SU-DHL-6 (cell line): ENCODE measurements at regions not wholly inside any gene's neighbourhood (a gene's known extent, or its start where the extent isn't known, plus 50 kb on each side); places are given as distances from the start of the nearest gene placed in this dataset.

Experiments used
- H2AFZ ChIP-seq: fragments of 200-600 bp; sonication (generic); 2 replicates; pipeline ENCODE4 v1.6.1; 2014; ENCODE audit warnings: low read depth, mild to moderate bottlenecking, moderate library complexity, mixed read lengths, antibody characterized with exemption, low read length; ENCODE audit not compliant: severe bottlenecking
- H3F3A ChIP-seq: fragments of 200-600 bp; shearing (Covaris generic); 2 replicates; pipeline ENCODE4 v1.6.0; 2016; ENCODE audit warnings: antibody characterized with exemption, mild to moderate bottlenecking; ENCODE audit not compliant: insufficient read depth
- H3K27ac ChIP-seq: fragments of 200-600 bp; sonication (generic); 2 replicates; pipeline ENCODE4 v1.5.1; 2016; ENCODE audit warnings: low read depth, mild to moderate bottlenecking, low read length, moderate library complexity, mixed read lengths
- H3K27me3 ChIP-seq: fragments of 200-600 bp; sonication (generic), shearing (Covaris generic); 2 replicates; pipeline ENCODE4 v1.6.0; 2014; ENCODE audit warnings: mild to moderate bottlenecking, low read length
- H3K36me3 ChIP-seq: fragments of 200-600 bp; sonication (generic); 2 replicates; pipeline ENCODE4 v1.6.1; 2014; ENCODE audit warnings: mild to moderate bottlenecking, low read length, mixed read lengths
- H3K4me2 ChIP-seq: fragments of 300-600, 200-600 bp; shearing (Covaris generic), sonication (generic); 2 replicates; pipeline ENCODE4 v1.6.0; 2014; ENCODE audit warnings: low read length, low read depth, mild to moderate bottlenecking; ENCODE audit not compliant: poor library complexity, severe bottlenecking
- H3K4me3 ChIP-seq: fragments of 200-600 bp; sonication (generic); 2 replicates; pipeline ENCODE4 v1.5.1; 2014; ENCODE audit warnings: antibody characterized with exemption, low read length, mild to moderate bottlenecking, mixed read lengths; ENCODE audit not compliant: insufficient read depth, poor library complexity, severe bottlenecking
- H3K79me2 ChIP-seq: fragments of 200-600 bp; sonication (generic); 2 replicates; pipeline ENCODE4 v1.6.1; 2014; ENCODE audit warnings: mild to moderate bottlenecking, low read length, moderate library complexity; ENCODE audit not compliant: insufficient read depth
- H3K9ac ChIP-seq: fragments of 200-600 bp; sonication (generic); 2 replicates; pipeline ENCODE4 v1.7.0; 2014; ENCODE audit warnings: mild to moderate bottlenecking, low read length
- H3K9me2 ChIP-seq: fragments of 200-600 bp; sonication (generic); replicated peaks from 2 replicates; pipeline ENCODE4 v1.6.1; 2014; ENCODE audit warnings: low read length; ENCODE audit not compliant: insufficient read depth
- H3K9me3 ChIP-seq: fragments of 200-600 bp; sonication (generic); 2 replicates; pipeline ENCODE4 v1.6.1; 2014; ENCODE audit warnings: low read length, mixed read lengths; ENCODE audit not compliant: insufficient read depth
- H4K20me1 ChIP-seq: fragments of 200-600 bp; sonication (generic); 2 replicates; pipeline ENCODE4 v1.6.1; 2014; ENCODE audit warnings: low read depth, mild to moderate bottlenecking, antibody characterized with exemption, low read length, moderate library complexity, mixed read lengths
- CTCF ChIP-seq: fragments of 200-600 bp; sonication (generic); IDR thresholded peaks from one replicate; pipeline ENCODE4 v1.5.1; 2017; ENCODE audit warnings: antibody characterized with exemption, mild to moderate bottlenecking, low read length, moderate library complexity; ENCODE audit not compliant: insufficient read depth, poor library complexity, severe bottlenecking
- EZH2phosphoT487 ChIP-seq: fragments of 200-600 bp; sonication (generic), shearing (Covaris generic); conservative IDR thresholded peaks from 2 replicates; pipeline ENCODE4 v1.6.1; 2018; ENCODE audit warnings: mild to moderate bottlenecking, antibody characterized with exemption, low read length, moderate library complexity, mixed read lengths

- no peaks in the 10 kb centered on the region for H3K36me3 ChIP-seq
- no peaks in the 10 kb centered on the region for H3K79me2 ChIP-seq
- no peaks in the 10 kb centered on the region for H3K27me3 ChIP-seq
- no peak overlapping the region for H2AFZ ChIP-seq
- no peaks in the 10 kb centered on the region for H3K9me3 ChIP-seq
- no peaks in the 10 kb centered on the region for H3F3A ChIP-seq
- no peaks in the 10 kb centered on the region for H3K9me2 ChIP-seq
- no peaks in the 10 kb centered on the region for H4K20me1 ChIP-seq
- no peak overlapping the region for H3K9ac ChIP-seq
- no peak for TF ChIP-seq EZH2phosphoT487
- TF ChIP-seq CTCF, result no peak
- H3K4me2 ChIP-seq, result no peak overlapping the region
- H3K4me3 ChIP-seq, result no peak overlapping the region
- H3K27ac ChIP-seq, result no peak overlapping the region
Observed at GRCh38 chr9:109868207-109868606, 88.2 kb downstream of the PALM2AKAP2 start.

GRCh38 chr9:109868722-109869121 is 88.7 kb downstream of the PALM2AKAP2 start:
- Histone ChIP-seq H3K36me3 (no peaks in the 10 kb centered on the region), H3K9ac (no peak overlapping the region), H3K27me3 (no peaks in the 10 kb centered on the region), H3K4me2 (no peak overlapping the region), H3K4me3 (no peak overlapping the region), H3K9me3 (no peaks in the 10 kb centered on the region), H2AFZ (no peak overlapping the region), H3K9me2 (no peaks in the 10 kb centered on the region), H3K27ac (no peak overlapping the region), H4K20me1 (no peaks in the 10 kb centered on the region), H3F3A (no peaks in the 10 kb centered on the region), H3K79me2 (no peaks in the 10 kb centered on the region)
- TF ChIP-seq CTCF (no peak), EZH2phosphoT487 (no peak)

GRCh38 chr9:109870365-109870764 is 90.4 kb downstream of the PALM2AKAP2 start:
- TF ChIP-seq CTCF, result no peak
- TF ChIP-seq EZH2phosphoT487, result no peak

More at GRCh38 chr9:109870365-109870764, 90.4 kb downstream of the PALM2AKAP2 start:
- Histone ChIP-seq H3K4me2 (no peak overlapping the region), H3F3A (no peaks in the 10 kb centered on the region), H3K27ac (no peak overlapping the region), H4K20me1 (no peaks in the 10 kb centered on the region), H3K9ac (no peak overlapping the region), H3K79me2 (no peaks in the 10 kb centered on the region), H3K9me3 (no peaks in the 10 kb centered on the region), H3K4me3 (no peak overlapping the region), H3K27me3 (no peaks in the 10 kb centered on the region), H3K36me3 (no peaks in the 10 kb centered on the region), H2AFZ (no peak overlapping the region), H3K9me2 (no peaks in the 10 kb centered on the region)
